ENCODE measurements at regions not wholly inside any gene's neighbourhood (a gene's known extent, or its start where the extent isn't known, plus 50 kb on each side); places are given as distances from the start of the nearest gene placed in this dataset.
"Not testable (repeated sequence)": the region's sequence is repeated elsewhere in the genome, so short reads cannot be mapped to it uniquely, and the experiment has no call there.

DNA sequence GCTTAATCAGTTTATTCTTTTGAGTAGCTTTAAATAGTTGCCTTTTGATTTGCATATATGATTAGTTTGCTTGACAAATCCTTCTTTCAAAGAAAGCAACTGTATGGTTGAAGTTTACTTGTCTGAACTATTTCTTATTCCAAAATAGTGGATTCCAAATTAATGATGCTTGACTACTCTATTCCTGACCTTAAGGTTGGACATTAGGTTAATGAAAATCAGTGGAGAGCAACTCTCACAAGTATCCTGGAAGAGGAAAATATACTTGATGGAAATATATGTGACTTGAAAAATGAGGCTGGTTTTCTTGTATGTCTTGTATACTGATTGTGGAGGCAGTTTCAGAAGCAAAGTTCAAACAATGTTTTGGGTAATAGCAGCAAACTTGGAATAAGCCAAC lies 369.2 kb upstream of the PODXL start:
- Histone ChIP-seq H2BK5ac (ENCODE audit: low read length) (no peak overlapping the region), H3K9ac (ENCODE audit: low read length) (no peak overlapping the region), H4K5ac (ENCODE audit: low read length) (no peak overlapping the region), H3K23ac (ENCODE audit: low read length) (no peak overlapping the region), H3K79me2 (ENCODE audit: control insufficient read depth, insufficient read depth, low read length) (no peaks in the 10 kb centered on the region), H3K4me2 (ENCODE audit: low read length) (no peak overlapping the region), H3K36me3 (ENCODE audit: control insufficient read depth, insufficient read depth, low read length) (no peaks in the 10 kb centered on the region), H3K18ac (ENCODE audit: low read length) (no peak overlapping the region), H3K56ac (ENCODE audit: low read length) (no peak overlapping the region), H2BK15ac (replicated peaks; ENCODE audit: low read depth) (no peak overlapping the region), H2AK5ac (ENCODE audit: low read length) (no peak overlapping the region), H4K8ac (ENCODE audit: low read depth, low read length) (no peak overlapping the region), H3K27ac (ENCODE audit: low read depth, low read length) (no peak overlapping the region), H3K4me3 (ENCODE audit: low read length) (no peak overlapping the region), H3K79me1 (ENCODE audit: low read length) (no peaks in the 10 kb centered on the region), H3K4ac (ENCODE audit: low read depth, low read length) (no peak overlapping the region), H2BK120ac (ENCODE audit: low read depth, low read length) (no peak overlapping the region), H3K27me3 (ENCODE audit: insufficient read depth, low read length, poor library complexity) (no peaks in the 10 kb centered on the region), H3K4me1 (ENCODE audit: control insufficient read depth, low read depth, low read length) (no peaks in the 10 kb centered on the region)
- no peak for DNase-seq

DNA sequence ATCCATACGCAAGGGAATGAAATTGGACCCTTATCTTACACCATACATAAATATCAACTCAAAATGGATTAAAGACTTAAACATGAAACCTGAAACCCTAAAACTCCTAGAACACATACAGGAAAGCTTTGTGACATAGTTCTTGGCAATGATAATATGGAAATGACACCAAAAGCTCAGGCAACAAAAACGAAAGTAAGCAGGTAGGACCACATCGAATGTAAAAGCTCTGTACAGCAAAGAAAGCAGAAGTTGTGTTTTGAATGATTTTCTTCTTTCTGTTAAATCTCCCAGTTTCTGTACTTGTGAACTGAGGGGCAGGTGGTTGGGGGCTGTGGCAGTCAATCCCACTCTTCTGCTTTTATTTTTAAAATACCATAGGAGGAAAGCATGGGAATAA lies 368.4 kb upstream of the PODXL start:
- no peak overlapping the region for H3K23ac ChIP-seq (ENCODE audit: low read length)
- no peak overlapping the region for H4K8ac ChIP-seq (ENCODE audit: low read depth, low read length)
- no peak overlapping the region for H4K5ac ChIP-seq (ENCODE audit: low read length)
- WGBS (ENCODE audit: extremely low coverage, insufficient coverage, low lambda C conversion rate): no CpG with 5 or more reads among the region's 3 CpGs
- H3K4me1 ChIP-seq (ENCODE audit: control insufficient read depth, low read depth, low read length): no peaks in the 10 kb centered on the region
- no peak overlapping the region for H2AK5ac ChIP-seq (ENCODE audit: low read length)
- no peak overlapping the region for H3K4me3 ChIP-seq (ENCODE audit: low read length)
- H3K56ac ChIP-seq (ENCODE audit: low read length): no peak overlapping the region
- no peak overlapping the region for H3K18ac ChIP-seq (ENCODE audit: low read length)
- H2BK5ac ChIP-seq (ENCODE audit: low read length): no peak overlapping the region
- no peaks in the 10 kb centered on the region for H3K36me3 ChIP-seq (ENCODE audit: control insufficient read depth, insufficient read depth, low read length)
- H3K27me3 ChIP-seq (ENCODE audit: insufficient read depth, low read length, poor library complexity): no peaks in the 10 kb centered on the region
- H3K4me2 ChIP-seq (ENCODE audit: low read length): no peak overlapping the region
- H3K27ac ChIP-seq (ENCODE audit: low read depth, low read length): no peak overlapping the region
- no peaks in the 10 kb centered on the region for H3K79me2 ChIP-seq (ENCODE audit: control insufficient read depth, insufficient read depth, low read length)
- H2BK15ac ChIP-seq (replicated peaks; ENCODE audit: low read depth): no peak overlapping the region
- H3K4ac ChIP-seq (ENCODE audit: low read depth, low read length): no peak overlapping the region
- no peak for DNase-seq
- H3K9ac ChIP-seq (ENCODE audit: low read length): no peak overlapping the region
- H3K79me1 ChIP-seq (ENCODE audit: low read length): no peaks in the 10 kb centered on the region
- H2BK120ac ChIP-seq (ENCODE audit: low read depth, low read length): no peak overlapping the region

DNA sequence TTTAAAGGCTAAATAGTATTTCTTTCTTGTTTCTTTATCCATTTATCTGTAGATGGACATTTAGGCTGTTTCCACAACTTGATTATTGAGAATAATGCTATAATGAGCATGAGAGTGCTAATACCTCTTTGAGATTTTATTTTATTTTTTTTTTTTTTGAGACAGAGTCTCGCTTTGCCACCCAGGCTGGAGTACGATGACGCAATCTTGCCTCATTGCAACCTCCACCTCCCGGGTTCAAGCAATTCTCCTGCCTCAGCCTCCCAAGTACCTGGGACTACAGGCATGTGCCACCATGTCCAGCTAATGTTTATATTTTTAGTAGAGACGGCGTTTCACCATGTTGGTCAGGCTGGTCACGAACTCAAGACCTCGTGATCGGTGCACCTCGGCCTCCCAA lies 366.5 kb upstream of the PODXL start:
- H2BK5ac ChIP-seq (ENCODE audit: low read length); H3K4ac ChIP-seq (ENCODE audit: low read depth, low read length); H3K18ac ChIP-seq (ENCODE audit: low read length); H3K4me2 ChIP-seq (ENCODE audit: low read length); H2BK15ac ChIP-seq (replicated peaks; ENCODE audit: low read depth); H3K23ac ChIP-seq (ENCODE audit: low read length); H2BK120ac ChIP-seq (ENCODE audit: low read depth, low read length); H3K79me2 ChIP-seq (ENCODE audit: control insufficient read depth, insufficient read depth, low read length); H4K8ac ChIP-seq (ENCODE audit: low read depth, low read length); H3K9ac ChIP-seq (ENCODE audit: low read length); H3K36me3 ChIP-seq (ENCODE audit: control insufficient read depth, insufficient read depth, low read length); DNase-seq; H3K79me1 ChIP-seq (ENCODE audit: low read length); H2AK5ac ChIP-seq (ENCODE audit: low read length); H3K56ac ChIP-seq (ENCODE audit: low read length); H3K27ac ChIP-seq (ENCODE audit: low read depth, low read length); H4K5ac ChIP-seq (ENCODE audit: low read length); H3K4me1 ChIP-seq (ENCODE audit: control insufficient read depth, low read depth, low read length); H3K4me3 ChIP-seq (ENCODE audit: low read length); H3K27me3 ChIP-seq (ENCODE audit: insufficient read depth, low read length, poor library complexity): not testable (repeated sequence)
- no CpG with 5 or more reads among the region's 10 CpGs for WGBS (ENCODE audit: extremely low coverage, insufficient coverage, low lambda C conversion rate)

DNA sequence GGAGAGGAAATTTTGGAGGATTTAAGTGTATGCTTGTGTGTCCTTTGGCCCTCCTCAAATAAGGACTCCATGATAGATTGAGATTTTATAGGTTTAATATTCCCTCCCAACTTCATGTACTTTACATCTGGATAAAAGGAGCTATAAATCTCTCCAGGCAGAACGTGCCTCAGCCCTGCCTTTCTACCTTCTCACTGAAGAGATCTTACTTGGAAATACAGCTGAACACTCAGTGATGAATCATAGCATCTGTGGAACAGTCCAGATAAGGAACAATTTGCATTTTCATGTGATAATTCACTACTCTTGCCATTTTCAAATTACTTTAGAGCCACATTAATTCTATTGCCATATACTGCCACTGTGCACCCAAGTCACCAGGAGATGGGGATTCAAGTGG lies 364.6 kb upstream of the PODXL start:
- no peak overlapping the region for H4K8ac ChIP-seq (ENCODE audit: low read depth, low read length)
- no peak overlapping the region for H3K23ac ChIP-seq (ENCODE audit: low read length)
- no peak overlapping the region for H3K4ac ChIP-seq (ENCODE audit: low read depth, low read length)
- H4K5ac ChIP-seq (ENCODE audit: low read length): no peak overlapping the region
- H3K79me2 ChIP-seq (ENCODE audit: control insufficient read depth, insufficient read depth, low read length): no peaks in the 10 kb centered on the region
- no peak overlapping the region for H3K4me2 ChIP-seq (ENCODE audit: low read length)
- no CpG with 5 or more reads among the region's 1 CpG for whole genome bisulfite sequencing (ENCODE audit: extremely low coverage, insufficient coverage, low lambda C conversion rate)
- H3K4me1 ChIP-seq (ENCODE audit: control insufficient read depth, low read depth, low read length): no peaks in the 10 kb centered on the region
- no peak overlapping the region for H3K56ac ChIP-seq (ENCODE audit: low read length)
- no peak overlapping the region for H2BK15ac ChIP-seq (replicated peaks; ENCODE audit: low read depth)
- H2BK120ac ChIP-seq (ENCODE audit: low read depth, low read length): no peak overlapping the region
- no peak overlapping the region for H3K9ac ChIP-seq (ENCODE audit: low read length)
- no peak for DNase-seq
- no peak overlapping the region for H3K18ac ChIP-seq (ENCODE audit: low read length)
- no peaks in the 10 kb centered on the region for H3K36me3 ChIP-seq (ENCODE audit: control insufficient read depth, insufficient read depth, low read length)
- no peaks in the 10 kb centered on the region for H3K27me3 ChIP-seq (ENCODE audit: insufficient read depth, low read length, poor library complexity)
- no peak overlapping the region for H2AK5ac ChIP-seq (ENCODE audit: low read length)
- no peak overlapping the region for H3K4me3 ChIP-seq (ENCODE audit: low read length)
- no peak overlapping the region for H2BK5ac ChIP-seq (ENCODE audit: low read length)
- no peak overlapping the region for H3K27ac ChIP-seq (ENCODE audit: low read depth, low read length)
- no peaks in the 10 kb centered on the region for H3K79me1 ChIP-seq (ENCODE audit: low read length)

DNA sequence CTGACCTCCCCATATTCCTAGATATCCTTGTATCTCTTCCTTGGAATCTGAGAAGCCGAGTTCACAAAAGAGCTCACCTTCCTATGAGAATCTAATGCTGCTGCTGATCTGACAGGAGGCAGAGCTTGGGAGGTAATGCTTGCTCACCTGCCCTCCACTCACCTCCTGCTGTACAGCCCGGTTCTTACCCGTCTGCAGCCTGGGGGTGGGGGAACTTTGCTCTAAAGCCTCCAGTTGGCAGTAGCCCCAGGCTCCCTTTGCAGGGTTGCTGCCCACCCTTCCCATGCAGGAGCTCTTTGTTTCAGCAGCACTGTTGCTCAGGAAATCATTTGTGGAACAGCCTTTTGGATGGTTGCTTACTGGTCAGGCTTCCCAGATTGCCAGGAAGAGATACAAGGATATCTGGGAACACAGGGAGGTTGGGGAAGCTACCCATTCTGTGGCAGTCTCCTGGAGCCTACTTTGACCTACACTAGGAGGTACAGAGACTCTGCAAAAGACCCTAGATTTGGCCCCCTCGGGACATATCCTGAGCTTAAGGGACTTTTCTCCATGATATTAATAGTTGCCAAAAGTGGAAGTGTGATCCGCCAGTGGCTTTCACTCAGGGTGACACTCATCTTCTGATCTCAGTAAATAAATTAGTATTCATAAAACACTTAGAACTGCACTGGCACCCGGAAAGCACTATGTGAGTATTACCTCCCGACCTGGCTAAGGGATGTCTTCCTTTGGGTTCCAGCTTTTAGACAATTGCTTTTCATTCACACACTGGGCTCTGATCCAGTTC lies 363.7 kb upstream of the PODXL start:
- Histone ChIP-seq H3K36me3 (ENCODE audit: control insufficient read depth, insufficient read depth, low read length) (no peaks in the 10 kb centered on the region), H3K9ac (ENCODE audit: low read length) (no peak overlapping the region), H3K27me3 (ENCODE audit: insufficient read depth, low read length, poor library complexity) (no peaks in the 10 kb centered on the region), H3K27ac (ENCODE audit: low read depth, low read length) (no peak overlapping the region), H2BK15ac (replicated peaks; ENCODE audit: low read depth) (no peak overlapping the region), H2AK5ac (ENCODE audit: low read length) (no peak overlapping the region), H3K4me1 (ENCODE audit: control insufficient read depth, low read depth, low read length) (no peaks in the 10 kb centered on the region), H3K56ac (ENCODE audit: low read length) (no peak overlapping the region), H3K23ac (ENCODE audit: low read length) (no peak overlapping the region), H2BK5ac (ENCODE audit: low read length) (no peak overlapping the region), H3K79me1 (ENCODE audit: low read length) (no peaks in the 10 kb centered on the region), H3K4me3 (ENCODE audit: low read length) (no peak overlapping the region), H3K79me2 (ENCODE audit: control insufficient read depth, insufficient read depth, low read length) (no peaks in the 10 kb centered on the region), H2BK120ac (ENCODE audit: low read depth, low read length) (no peak overlapping the region), H3K4ac (ENCODE audit: low read depth, low read length) (no peak overlapping the region), H4K5ac (ENCODE audit: low read length) (no peak overlapping the region), H3K4me2 (ENCODE audit: low read length) (no peak overlapping the region), H3K18ac (ENCODE audit: low read length) (no peak overlapping the region), H4K8ac (ENCODE audit: low read depth, low read length) (no peak overlapping the region)
- no CpG with 5 or more reads among the region's 7 CpGs for WGBS (ENCODE audit: extremely low coverage, insufficient coverage, low lambda C conversion rate)
- no peak for DNase-seq

DNA sequence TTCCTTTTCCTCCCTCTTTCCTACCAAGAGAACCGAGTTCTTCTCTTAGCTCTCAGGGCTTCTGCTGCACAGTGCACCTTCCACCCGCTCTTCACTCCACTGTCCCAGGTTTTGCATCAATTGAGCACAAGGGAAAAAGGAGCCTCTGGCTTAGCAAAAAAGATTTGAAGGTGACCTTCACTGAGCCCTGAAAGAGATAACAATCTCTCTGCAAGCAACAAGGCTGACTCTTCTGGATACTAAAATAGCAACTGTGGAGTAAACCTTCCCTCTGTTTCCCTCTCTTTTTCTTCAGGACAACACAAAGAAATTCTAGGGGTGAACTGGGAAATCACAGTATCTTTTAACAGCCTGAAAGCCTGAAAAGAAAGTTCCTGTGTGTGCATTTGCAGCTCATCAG lies 354.7 kb upstream of the PODXL start:
- Histone ChIP-seq H3K4me3 (ENCODE audit: low read length) (no peak overlapping the region), H4K8ac (ENCODE audit: low read depth, low read length) (no peak overlapping the region), H3K27me3 (ENCODE audit: insufficient read depth, low read length, poor library complexity) (no peaks in the 10 kb centered on the region), H2BK15ac (replicated peaks; ENCODE audit: low read depth) (no peak overlapping the region), H3K27ac (ENCODE audit: low read depth, low read length) (peak overlapping the region; percentile 47), H3K9ac (ENCODE audit: low read length) (no peak overlapping the region), H3K79me1 (ENCODE audit: low read length) (no peaks in the 10 kb centered on the region), H3K18ac (ENCODE audit: low read length) (peak overlapping the region; percentile 19), H4K5ac (ENCODE audit: low read length) (peak overlapping the region; percentile 72), H3K4me2 (ENCODE audit: low read length) (no peak overlapping the region), H3K56ac (ENCODE audit: low read length) (peak overlapping the region; percentile 68), H2AK5ac (ENCODE audit: low read length) (no peak overlapping the region), H3K36me3 (ENCODE audit: control insufficient read depth, insufficient read depth, low read length) (no peaks in the 10 kb centered on the region), H3K79me2 (ENCODE audit: control insufficient read depth, insufficient read depth, low read length) (no peaks in the 10 kb centered on the region), H2BK120ac (ENCODE audit: low read depth, low read length) (no peak overlapping the region), H3K4ac (ENCODE audit: low read depth, low read length) (no peak overlapping the region), H3K23ac (ENCODE audit: low read length) (no peak overlapping the region), H3K4me1 (ENCODE audit: control insufficient read depth, low read depth, low read length) (peaks cover 12% of the 10 kb centered on the region), H2BK5ac (ENCODE audit: low read length) (peak overlapping the region; percentile 85)
- DNase-seq: no peak
- no CpG with 5 or more reads among the region's 2 CpGs for WGBS (ENCODE audit: extremely low coverage, insufficient coverage, low lambda C conversion rate)

Data from mesendoderm (in vitro differentiated cells).